NCI-H2107 (cell line): ENCODE measurements at regions not wholly inside any gene's neighbourhood (a gene's known extent, or its start where the extent isn't known, plus 50 kb on each side); places are given as distances from the start of the nearest gene placed in this dataset.
"Not testable (repeated sequence)": the region's sequence is repeated elsewhere in the genome, so short reads cannot be mapped to it uniquely, and the experiment has no call there.

Experiments used
- DNase-seq: peaks from one replicate; lab custom pipeline; 2025; lab: John Stamatoyannopoulos, UW

DNA sequence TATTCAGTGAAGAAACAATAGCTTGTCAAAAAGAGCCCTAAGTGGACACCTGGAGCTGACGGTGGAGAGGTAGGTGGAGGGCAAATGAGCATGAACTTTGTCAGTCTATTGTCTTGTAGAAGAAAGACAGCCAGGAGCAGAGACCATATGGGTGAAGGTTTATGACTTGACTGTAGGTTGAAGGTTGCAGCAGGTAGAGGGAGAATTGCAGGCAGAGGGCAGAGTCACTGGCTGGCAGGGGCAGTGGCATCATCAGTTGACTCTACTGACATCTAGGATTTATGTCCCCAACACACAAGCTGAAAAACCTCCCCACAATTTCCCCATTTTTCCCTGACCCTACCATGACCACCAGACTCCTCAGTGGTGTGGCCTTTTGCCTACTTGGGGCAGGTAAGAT lies 243.6 kb upstream of the PRSS58 start:
- no peak for DNase-seq

GRCh38 chr7:142500366-142500765 lies 242.5 kb upstream of the PRSS58 start:
- DNase-seq: no peak

DNA sequence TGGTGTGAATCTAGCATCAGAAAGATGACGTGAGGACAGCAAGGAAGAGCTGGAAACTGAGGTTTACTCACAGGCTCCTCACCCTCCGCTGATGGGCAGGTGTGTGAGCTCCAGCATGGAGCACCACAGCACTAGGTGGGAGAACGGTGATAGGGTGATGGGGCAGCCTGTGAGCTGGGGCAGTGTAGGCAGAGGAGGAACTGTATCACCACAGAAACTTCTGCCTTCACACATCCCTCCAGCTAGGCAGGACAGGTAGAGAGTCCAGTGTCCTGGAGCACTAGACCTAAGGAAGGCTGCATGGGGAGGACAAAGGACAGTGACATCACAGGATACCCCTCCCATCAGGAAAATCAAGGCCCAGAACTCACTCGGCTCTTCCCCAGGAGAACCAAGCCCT lies 241.8 kb upstream of the PRSS58 start:
- no peak for DNase-seq

GRCh38 chr7:142498364-142498763 lies 240.5 kb upstream of the PRSS58 start:
- DNase-seq: no peak

GRCh38 chr7:142496545-142496991 lies 238.7 kb upstream of the PRSS58 start:
- DNase-seq: no peak

- not testable (repeated sequence) for DNase-seq
These were observed 238.0 kb upstream of the PRSS58 start for GRCh38 chr7:142495879-142496278.

GRCh38 chr7:142495301-142495700 lies 237.4 kb upstream of the PRSS58 start:
- not testable (repeated sequence) for DNase-seq

DNA sequence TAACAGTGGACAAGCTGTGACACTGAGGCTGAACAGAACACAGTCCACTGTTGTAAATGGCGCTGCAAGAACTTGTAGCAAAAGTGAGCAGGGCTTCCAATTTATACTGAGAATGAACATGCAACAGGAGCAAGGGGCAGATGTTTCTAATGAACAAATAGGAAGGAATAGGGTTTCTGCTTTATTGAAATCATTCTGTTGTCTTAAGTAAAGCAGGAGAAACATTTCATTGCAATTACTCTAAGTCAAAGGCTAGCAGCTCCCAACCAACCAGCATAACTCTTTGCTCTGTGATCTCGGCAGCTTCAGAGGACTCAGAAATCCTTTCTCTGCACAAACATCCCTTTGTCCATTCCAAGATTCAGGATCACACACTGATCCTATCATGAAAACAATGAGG lies 236.2 kb upstream of the PRSS58 start:
- DNase-seq: no peak

DNA sequence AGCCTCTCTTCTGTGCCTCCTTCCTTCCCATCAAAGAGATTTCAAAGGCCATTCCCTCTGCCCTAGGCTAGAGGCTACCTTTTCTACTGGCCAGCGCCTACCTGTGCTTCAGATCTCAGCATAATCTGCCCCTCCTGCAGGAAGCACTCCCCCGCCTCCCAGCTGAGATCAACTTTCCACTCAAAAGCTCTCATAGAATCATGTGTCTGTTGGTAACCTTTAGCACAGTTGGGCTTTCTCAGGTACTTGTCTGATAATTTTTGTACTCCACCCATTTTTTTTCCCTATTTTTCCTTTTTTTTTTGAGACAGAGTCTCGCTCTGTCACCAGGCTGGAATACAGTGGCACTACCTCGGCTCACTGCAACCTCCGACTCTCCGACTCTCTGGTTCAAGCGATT lies 231.0 kb upstream of the PRSS58 start:
- no peak for DNase-seq

DNA sequence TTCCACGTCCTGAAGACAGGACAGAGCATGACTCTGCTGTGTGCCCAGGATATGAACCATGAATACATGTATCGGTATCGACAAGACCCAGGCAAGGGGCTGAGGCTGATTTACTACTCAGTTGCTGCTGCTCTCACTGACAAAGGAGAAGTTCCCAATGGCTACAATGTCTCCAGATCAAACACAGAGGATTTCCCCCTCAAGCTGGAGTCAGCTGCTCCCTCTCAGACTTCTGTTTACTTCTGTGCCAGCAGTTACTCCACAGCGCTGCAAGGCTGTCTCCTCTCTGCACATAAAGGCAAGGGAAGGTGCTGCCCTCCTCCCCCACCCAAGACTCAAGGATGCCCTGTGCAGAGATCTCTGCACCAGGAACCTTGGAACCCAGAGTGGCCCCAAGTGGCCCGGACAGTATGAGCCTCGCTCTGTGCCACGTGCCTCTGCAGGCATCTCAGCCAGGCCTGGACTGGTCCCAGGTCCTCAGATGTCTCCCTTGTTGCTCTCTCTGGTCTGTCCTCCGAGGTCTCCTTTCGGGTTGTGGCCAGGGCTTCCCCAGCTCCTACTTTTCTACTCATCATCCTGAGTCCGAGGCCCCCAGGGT lies 230.3 kb upstream of the PRSS58 start:
- DNase-seq: no peak

DNA sequence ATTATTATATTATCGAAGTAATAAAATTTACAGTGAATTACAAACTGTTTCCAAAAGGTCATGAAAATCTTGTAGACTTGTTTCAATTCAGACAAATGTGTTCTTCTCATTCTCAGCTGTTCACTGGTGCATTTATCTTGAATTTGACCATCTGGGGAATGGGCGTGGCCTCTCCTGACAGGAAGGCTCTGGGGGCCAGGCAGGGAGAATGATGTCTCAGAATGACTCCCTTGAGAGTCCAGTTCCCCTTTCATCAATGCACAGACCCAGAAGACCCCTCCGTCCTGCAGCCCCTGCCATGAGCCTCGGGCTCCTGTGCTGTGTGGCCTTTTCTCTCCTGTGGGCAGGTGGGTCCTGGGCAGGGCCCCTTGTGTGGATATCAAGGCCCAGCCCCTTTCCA lies 229.7 kb upstream of the PRSS58 start:
- DNase-seq: not testable (repeated sequence)

GRCh38 chr7:142487124-142487523 lies 229.3 kb upstream of the PRSS58 start:
- no peak for DNase-seq

DNA sequence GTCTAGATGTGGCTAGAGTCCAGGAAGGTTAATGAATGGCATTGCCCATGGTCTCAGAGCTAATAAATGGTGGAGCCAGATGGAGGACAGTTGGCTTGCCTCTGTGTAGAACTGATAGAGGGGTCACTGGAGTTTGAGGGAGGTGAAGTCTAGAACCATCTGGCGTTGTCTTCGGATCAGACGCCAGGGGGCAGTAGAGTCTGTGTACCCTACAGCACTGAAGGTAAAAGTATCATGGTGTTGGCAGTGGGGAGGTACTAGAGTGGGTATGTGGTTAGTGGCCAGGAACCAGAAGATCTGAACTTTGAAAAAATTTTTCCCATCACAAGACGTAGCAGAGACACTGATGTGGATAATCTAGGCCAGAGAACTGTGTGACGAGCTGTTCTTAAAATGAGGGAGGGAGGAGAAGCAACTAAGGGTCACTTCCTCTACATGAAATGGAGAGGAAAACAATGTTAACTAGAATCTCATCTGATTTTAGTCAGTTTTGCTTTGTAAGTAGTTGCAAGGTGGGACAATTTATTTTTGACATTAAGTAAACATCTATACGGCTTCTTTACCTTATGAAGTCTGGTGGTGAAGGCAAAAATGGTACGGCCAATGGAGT lies 227.9 kb upstream of the PRSS58 start:
- no peak for DNase-seq

- no peak for DNase-seq
These were observed 225.9 kb upstream of the PRSS58 start for GRCh38 chr7:142483659-142484317.

DNA sequence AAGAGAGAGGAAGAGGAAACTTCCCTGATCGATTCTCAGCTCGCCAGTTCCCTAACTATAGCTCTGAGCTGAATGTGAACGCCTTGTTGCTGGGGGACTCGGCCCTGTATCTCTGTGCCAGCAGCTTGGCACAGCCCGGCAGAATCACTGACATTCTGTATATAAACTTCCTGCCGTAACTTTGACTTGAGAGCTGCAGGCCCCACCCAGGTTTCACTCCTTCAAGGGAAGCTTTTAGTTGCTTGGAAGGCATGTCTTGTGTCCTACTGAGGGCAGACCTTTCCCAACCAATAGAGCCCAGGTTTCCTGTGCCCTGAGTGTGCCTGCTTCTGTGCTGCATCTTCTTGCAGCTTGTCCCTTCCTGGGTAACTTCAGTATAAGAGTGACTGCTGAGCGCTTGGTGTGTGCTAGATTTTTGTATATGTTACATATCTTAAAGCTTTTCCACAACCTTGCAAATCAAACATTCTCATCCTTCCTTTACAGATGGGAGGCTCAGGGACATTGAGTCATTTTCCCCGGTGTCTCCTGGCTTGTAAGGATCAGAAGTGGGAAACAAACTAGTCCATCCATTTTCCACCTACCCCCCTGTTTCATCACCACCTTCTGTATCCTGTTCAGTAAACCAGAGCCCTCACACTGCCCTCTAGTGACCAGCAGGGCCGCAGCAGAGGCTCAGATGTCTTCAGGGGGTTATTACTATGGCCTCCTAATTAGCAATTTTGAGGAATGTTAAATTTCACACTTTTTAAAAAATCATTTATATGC lies 225.2 kb upstream of the PRSS58 start:
- no peak for DNase-seq

DNA sequence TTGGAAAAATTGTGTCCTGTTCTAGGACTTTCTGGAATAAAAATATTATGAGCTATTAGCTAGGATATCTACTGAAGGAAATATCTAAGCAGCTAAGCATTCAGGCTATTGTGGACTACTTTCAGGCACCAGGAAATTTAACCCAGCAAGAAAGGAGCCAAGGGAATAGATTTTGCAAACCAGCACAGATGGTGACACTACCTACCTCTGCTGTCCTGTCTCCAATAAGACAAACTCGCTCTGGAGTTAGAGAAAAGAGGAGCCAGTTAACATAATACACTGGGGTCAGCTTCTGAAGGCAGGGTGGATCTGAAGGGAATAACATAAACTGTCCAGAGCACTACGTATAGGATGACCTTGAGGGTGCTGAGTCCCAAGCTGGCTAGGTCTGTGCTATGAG lies 223.7 kb upstream of the PRSS58 start:
- no peak for DNase-seq

DNA sequence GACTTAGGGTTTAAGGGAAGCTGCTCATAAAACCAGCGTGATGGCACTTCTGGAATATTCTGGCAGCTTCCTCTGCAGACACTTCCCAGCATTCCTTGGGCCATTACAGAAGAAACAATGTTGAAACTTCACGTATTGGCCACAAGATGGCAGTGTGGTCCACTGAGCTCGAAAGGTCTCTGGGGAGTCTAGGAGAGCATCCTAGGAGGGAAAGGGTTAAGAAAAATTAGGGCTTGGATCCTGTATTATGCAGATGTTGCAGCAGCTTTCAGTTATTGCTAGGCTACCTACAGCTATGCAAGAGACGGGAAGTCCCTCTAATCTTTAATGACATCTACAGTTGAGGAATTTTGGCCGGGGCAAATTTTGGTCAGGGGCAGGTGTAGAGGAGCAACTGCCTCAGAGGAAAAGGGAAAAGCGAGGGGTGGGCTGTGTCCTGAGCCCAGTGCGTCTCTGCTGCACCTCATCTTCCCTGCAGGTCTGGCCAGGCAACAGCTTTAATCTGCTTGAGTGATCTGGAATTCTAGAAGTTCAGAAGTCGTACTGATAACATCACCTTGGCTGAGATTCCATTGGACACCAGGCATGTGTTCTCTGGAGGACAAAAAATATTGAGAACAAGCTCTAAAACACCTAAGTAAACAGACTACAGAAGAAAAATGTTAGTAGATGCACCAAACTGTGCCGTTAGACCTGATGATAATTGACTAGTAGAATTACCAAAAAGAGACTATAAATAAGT lies 220.8 kb upstream of the PRSS58 start:
- DNase-seq: no peak

- DNase-seq: not testable (repeated sequence)
These were observed 219.9 kb upstream of the PRSS58 start for GRCh38 chr7:142477801-142478200.

- DNase-seq: no peak
These were observed 219.3 kb upstream of the PRSS58 start for GRCh38 chr7:142477079-142477651.

GRCh38 chr7:142476077-142476476 lies 218.2 kb upstream of the PRSS58 start:
- no peak for DNase-seq

DNA sequence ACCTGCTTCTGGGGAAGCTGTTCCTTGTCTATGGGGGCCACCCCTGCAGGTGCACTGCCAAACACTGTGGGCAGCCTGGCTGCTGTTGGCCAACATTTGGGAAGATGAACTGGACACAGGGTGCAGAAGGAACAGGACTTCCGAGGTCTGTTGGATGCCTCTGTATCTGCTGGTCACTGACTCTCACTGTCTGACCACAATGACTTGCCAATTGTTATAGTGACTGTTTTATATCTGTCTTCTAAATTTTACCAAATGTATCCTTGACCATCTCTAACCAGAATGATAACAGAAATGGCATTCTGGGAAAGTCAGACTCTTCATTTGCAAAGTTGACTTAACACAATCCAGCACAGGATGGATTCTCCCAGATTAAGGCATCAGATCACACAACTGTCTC lies 214.0 kb upstream of the PRSS58 start:
- DNase-seq: no peak

DNA sequence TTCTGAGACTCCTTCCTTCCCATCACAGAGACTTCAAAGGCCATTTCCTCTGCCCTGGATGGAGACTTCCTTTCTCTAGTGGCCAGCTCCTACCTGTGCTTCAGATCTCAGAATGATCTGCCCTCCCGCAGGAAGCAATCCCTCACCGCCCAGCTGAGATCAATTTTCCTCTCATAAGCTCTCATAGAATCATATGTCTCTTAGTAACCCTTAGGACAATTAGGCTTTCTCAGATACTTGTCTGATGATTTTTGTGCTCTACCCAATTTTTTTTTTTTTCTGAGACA lies 212.6 kb upstream of the PRSS58 start:
- no peak for DNase-seq
